NCI-H446 (cell line): ENCODE measurements at regions not wholly inside any gene's neighbourhood (a gene's known extent, or its start where the extent isn't known, plus 50 kb on each side); places are given as distances from the start of the nearest gene placed in this dataset.

Source experiments
- DNase-seq, 2 experiments: peaks; one replicate each; lab custom pipeline; 2025; lab: John Stamatoyannopoulos, UW

DNA sequence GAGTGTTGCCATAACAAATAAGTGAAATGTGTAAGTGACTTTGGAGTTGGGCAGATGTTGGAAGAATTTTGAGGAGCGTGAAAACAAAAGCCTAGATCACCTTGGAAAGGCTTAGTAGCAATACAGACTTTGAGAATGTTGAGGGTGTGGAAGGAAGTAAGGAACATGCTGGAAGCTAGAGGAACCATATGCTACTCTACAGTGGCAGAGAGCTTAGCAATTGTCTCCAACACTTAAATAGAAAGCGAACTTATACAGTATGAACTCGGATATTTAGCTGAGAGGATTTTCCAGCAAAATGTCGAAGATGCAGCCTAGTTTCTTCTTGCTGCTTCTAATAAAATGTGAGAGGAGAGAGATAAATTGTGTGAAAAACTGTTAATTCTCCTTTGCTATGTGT lies 271.2 kb downstream of the ADRA2A start:
- DNase-seq = no peak

DNA sequence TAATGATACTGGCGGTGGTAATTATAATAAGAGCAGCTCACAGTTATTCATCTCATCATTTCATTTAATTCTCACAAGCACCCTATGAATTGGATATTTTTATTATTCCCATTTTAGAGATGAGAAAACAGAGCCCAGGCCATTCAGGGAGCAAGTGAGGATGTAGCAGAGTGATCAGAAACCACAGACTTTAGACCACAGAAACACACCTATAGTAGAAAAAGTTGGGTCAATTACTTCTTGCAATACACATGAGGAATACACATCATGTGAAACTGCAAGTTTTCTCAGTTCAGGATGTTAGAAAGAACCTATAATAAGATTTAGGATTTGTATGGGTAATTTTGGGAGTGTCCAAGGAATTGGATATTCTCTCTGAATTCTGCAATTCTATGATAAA lies 278.0 kb downstream of the ADRA2A start:
- DNase-seq = no peak

DNA sequence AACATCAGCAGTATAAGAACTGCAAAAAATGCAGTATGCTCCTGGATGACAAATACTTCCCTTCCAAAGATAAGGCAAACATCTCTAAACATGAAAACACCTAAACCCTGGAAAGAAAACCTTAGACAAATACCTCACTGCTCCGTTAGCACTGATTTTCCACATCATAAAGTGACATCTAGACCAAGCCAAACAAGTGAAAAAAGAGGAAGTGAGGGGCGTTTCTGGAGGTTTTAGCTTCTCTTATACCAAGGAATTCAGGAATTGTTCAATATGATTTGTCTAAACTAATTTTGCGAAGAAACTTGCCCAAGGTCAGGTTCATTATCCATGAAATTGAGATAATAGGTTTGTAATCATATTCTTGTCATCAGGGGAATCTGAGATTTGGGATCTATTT lies 279.7 kb downstream of the ADRA2A start:
- no peak for DNase-seq

GRCh38 chr10:111357859-111358258 lies 281.0 kb downstream of the ADRA2A start:
- no peak for DNase-seq

- DNase-seq = peak in 1 of 2 experiments; percentile 50
Measured at GRCh38 chr10:111360260-111360925, 283.6 kb downstream of the ADRA2A start.

- DNase-seq = no peak
Measured at GRCh38 chr10:111367531-111367930, 290.7 kb downstream of the ADRA2A start.

DNA sequence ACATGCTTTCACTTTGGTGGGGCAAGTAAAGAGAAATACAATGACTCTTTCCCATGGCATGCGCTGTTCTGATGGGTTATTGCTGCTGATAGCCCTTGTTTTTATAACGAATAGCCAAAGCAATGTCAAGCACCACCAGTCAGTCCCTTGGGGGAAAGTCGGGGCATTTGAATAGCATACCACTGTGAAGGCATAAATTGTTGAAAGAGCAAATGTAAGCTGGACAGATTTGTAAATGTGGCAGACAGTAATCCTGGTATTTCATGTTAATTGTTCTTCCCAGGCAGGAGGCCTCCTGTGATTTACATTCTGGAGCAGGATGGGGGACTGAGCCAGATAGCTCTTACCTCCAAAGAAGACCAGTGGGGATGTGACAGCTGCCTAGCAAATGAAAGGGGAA lies 293.3 kb downstream of the ADRA2A start:
- no peak for DNase-seq

DNA sequence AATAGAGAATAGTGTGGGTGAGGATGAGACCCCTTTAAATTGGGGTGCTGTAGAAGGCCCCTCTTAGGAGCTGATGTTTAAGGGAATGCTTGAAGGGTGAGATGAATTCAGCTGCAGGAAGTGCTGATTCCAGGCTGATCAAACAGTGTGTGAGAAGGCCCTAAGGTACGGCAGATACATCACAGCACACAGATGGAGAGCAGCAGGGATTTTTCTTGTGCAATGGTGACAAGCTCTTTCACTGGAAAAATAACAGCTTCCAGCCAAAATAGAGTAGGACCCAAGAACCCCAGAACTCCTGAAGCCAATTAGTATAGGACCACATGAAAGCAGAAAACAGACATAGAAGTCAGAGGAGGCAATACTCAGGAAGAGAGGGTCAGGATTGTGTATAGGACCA lies 296.9 kb downstream of the ADRA2A start:
- no peak for DNase-seq

GRCh38 chr10:111379534-111380187 lies 302.8 kb downstream of the ADRA2A start:
- DNase-seq = no peak

DNA sequence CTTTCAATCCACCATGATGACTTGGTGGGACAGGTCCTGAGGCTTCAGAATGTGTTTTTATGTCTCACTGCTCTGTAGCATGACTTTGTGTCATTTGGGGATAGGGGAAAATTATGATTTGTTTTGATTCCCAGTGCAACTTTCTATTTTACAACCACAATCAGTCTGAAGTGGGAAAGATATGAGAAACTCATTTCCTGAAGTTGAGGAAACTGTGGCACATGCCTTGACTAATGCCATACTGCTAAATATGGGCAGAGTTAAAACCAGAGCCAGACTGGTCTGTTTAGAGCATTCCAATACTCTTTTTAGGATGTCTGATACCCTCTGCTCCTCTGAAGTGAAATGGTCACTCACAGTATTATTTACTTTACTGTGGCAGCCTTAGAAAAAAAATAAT lies 307.7 kb downstream of the ADRA2A start:
- DNase-seq = no peak

DNA sequence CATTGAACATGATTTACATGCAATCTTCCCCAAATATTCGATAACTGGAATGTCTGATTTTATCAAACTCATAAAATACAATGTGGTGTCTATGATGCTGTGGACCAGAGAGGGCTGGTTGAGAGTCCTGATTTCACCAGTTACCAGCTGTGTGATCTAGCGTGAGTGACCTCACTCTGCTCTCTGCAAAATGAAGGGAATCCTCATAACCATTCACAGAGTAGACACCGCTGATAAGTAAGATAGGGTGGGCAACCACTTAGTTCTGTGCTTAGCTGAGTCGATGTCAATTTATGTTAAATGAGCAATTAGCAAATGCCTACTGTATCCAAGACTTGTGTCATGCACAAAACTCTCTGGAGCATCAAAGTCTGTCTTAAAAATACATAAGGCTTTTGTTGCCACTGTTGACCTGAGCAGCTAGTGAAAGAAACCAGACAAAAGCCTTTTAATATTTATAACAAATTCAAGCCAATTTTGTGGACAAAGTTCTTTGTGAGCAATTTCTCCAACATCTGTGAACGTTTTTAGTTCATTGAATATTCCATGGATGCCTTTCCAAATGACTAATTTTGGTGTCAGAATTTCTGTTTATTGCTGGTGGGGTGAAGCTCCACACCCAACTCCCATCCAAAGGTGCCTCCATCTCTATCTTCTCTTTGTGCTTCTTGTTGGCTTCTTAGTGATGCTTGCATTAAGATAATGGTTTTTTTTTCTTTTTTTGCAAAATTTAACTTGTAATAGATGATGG lies 314.2 kb downstream of the ADRA2A start:
- no peak for DNase-seq

DNA sequence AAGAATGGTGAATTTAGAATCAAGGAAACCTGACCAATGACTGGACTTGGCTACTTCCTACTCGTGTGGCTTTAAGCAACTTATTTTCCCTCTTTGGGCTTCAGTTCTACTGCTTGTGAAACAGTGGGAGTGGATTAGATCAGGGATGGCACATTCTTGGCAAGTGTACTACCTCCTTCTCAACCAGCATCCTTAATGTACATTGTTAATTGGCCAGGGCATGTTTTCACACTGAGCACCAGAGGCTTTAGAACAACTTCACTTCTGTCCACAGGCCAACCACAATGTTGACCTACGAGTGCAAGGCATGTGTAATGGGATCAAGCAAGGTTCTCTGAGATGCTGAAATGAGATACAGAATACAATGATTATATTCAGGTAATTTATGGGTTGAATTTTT lies 315.3 kb downstream of the ADRA2A start:
- DNase-seq = no peak

- DNase-seq = no peak
Measured at GRCh38 chr10:111392910-111393309, 316.1 kb downstream of the ADRA2A start.

DNA sequence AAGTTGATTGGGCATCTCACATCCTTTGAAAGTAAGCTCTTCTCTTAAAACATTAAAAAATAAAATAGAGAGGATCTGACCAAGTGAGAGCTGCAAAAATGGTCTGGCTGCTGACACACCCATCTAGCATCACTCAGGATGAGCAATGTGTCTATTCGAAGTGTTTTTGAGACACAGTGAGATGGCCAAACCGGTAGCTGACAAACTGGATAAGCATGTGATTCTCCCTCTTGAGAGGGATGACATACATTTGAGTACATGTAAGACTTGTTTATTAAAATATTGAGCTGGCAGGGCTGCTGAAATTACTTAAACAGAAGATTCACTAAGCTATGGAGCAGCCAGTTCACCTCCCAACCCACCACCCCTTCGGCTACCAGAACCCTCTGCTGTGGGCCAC lies 333.9 kb downstream of the ADRA2A start:
- no peak for DNase-seq

GRCh38 chr10:111425459-111425858 lies 348.6 kb downstream of the ADRA2A start:
- no peak for DNase-seq

GRCh38 chr10:111429288-111430028 lies 352.6 kb downstream of the ADRA2A start:
- DNase-seq = no peak

DNA sequence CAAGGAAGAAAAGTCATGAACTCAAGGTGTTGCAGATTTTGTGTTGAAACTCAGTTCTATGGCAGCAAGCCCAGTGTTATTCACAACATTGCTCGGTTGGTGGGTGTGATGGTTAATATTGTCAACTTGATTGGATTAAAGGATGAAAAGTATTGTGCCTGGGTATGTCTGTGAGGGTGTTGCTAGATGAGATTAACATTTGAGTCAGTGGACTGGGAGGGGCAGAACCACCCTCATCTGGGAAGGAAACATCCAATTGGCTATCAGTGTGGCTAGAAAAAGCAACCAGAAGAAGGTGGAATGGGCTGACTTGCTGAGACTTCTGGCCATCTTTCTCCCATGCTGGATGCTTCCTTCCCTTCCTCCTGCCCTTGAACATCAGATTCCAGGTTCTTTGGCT lies 353.2 kb downstream of the ADRA2A start:
- no peak for DNase-seq

GRCh38 chr10:111432588-111432987 lies 355.8 kb downstream of the ADRA2A start:
- no peak for DNase-seq

DNA sequence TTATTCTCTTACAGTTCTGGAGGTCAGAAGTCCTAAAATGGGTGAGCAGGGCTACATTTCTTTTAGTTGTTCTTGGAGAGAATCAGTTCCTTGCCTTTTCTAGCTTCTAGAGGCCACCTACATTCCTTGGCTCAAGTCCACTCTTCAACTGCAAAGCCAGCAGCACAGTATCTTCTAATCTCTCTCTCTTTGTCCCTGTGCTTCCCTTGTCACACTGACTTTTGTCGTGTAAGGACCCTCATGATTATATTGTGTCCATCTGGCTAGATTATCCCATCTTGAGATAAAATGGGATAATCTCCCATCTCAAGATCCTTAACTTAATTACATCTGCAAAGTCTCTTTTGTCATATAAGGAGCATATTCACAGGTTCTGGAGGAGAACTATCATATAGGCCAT lies 359.0 kb downstream of the ADRA2A start:
- DNase-seq = no peak

DNA sequence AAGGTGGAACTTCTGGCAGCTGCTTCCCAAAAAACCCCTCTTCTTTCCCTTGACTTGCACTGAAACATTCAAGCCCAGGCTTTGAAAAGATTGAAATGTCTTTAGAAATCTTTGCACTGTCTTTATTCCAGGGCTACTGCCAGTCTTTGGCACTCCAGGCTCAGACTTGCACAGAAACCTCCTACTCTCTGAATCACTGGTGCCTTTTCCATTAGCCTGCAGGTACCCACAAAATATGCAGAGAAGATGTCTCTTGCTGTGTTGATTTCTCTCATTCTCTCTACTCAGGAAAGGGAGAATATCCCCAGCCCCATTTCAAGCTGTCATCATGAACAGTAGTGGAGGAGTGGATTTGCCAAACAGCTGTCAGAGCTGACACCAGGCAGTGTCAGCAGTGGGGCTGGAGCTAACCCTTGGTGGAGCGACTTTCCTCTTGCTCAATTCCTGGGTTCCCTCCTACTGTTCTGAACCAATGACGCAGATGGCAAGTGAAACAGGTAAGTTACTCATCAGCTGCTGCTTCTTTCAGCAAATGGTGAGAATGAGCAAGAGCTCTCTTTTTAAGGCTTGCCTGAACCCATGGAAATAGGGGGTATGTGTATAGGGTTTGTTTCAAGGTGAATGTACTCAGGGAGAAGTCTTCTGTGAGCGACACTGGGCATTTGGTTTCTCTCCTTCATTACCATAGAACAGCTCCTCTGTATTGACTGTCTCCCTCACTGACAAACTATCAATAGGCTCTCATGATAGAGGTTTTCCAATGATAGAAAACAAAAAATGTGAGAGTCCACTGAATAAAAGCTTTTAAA lies 362.4 kb downstream of the ADRA2A start:
- DNase-seq = no peak

GRCh38 chr10:111440501-111440900 lies 363.7 kb downstream of the ADRA2A start:
- no peak for DNase-seq

DNA sequence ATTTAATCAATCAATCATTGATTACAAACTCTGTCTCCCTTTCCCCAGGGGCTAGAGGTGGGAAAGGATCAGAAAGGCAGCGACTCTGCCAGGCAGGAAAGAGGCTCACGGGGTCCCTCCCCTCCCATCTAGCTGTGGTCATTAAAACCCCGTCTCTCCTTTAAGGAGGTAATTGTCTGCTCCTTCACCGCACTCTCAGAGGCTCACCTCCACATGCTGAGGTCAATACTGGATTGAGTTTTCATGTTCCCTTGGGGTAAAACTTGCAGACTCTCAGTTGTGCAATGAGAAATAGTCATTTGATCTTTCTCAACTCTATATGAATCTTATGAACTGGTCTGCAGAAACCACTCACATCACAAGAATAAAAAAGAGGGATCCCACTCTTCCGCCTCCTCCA lies 368.8 kb downstream of the ADRA2A start:
- DNase-seq = no peak
